Tibial nerve (tissue), 4 donors: ENCODE measurements at regions not wholly inside any gene's neighbourhood (a gene's known extent, or its start where the extent isn't known, plus 50 kb on each side); places are given as distances from the start of the nearest gene placed in this dataset.

Experiments used
- DNase-seq, 2 donors: peaks; one replicate each; pipeline ENCODE4 v3.0.0-alpha.2; 2019; ENCODE audit warnings: low spot score in 2 of 2
- H3K27ac ChIP-seq, 4 donors: fragments of 200-600 bp; sonication (generic) in 3 of 4; one replicate each; pipeline ENCODE4 v1.5.1; 2017 to 2019; ENCODE audit warnings: mild to moderate bottlenecking in 1 of 4
- H3K27me3 ChIP-seq, 2 donors: fragments of 200-600 bp; sonication (generic) in 1 of 2; one replicate each; pipeline versions ENCODE4 v1.5.1 to v1.6.0; 2017 to 2019
- H3K36me3 ChIP-seq, 3 donors: fragments of 200-600 bp; sonication (generic); one replicate each; pipeline ENCODE4 v1.5.1; 2018 to 2019
- H3K4me1 ChIP-seq, 4 donors: fragments of 200-600 bp; sonication (generic) in 3 of 4; one replicate each; pipeline ENCODE4 v1.5.1; 2017 to 2019
- H3K4me3 ChIP-seq, 4 donors: fragments of 200-600 bp; sonication (generic) in 3 of 4; one replicate each; pipeline ENCODE4 v1.5.1; 2017 to 2019; ENCODE audit warnings: mild to moderate bottlenecking in 1 of 4, moderate library complexity in 1 of 4
- H3K9me3 ChIP-seq, 4 donors: fragments of 200-600 bp; sonication (generic) in 3 of 4; one replicate each; pipeline ENCODE4 v1.5.1; 2017 to 2019
- CTCF ChIP-seq, 5 experiments: fragments of 200-600 bp in 3 of 5; fragments of 450-650 bp in 2 of 5; sonication (generic) in 3 of 5; IDR thresholded peaks; one replicate each; pipeline ENCODE4 v1.5.1; 2016 to 2019; ENCODE audit warnings: antibody characterized with exemption in 5 of 5, mild to moderate bottlenecking in 3 of 5, moderate library complexity in 2 of 5
- EP300 ChIP-seq, 2 donors: sonication (generic); formaldehyde crosslinking; IDR thresholded peaks; one replicate each; pipeline ENCODE4 v1.6.1; 2017; ENCODE audit warnings: antibody characterized with exemption in 2 of 2, mild to moderate bottlenecking in 1 of 2
- POLR2A ChIP-seq, 2 donors: fragments of 450-650 bp; IDR thresholded peaks; one replicate each; pipeline ENCODE4 v1.6.1; 2017; ENCODE audit warnings: antibody characterized with exemption in 2 of 2, mild to moderate bottlenecking in 2 of 2, moderate library complexity in 2 of 2
- WGBS, 2 donors: methylation state at CpG; one replicate each; pipeline ENCODE4 v1.1.5; 2018; 5-methylcytosine and 5-hydroxymethylcytosine counted together

GRCh38 chr4:89604951-89605350 lies 232.0 kb downstream of the SNCA start:
- TF ChIP-seq EP300 (IDR thresholded peaks at IDR 0.05) (no peak), CTCF (IDR thresholded peaks at IDR 0.05) (no peak), POLR2A (IDR thresholded peaks at IDR 0.05) (no peak)
- no peak overlapping the region for H3K4me3 ChIP-seq
- no peaks in the 10 kb centered on the region for H3K36me3 ChIP-seq
- H3K4me1 ChIP-seq, result no peaks in the 10 kb centered on the region
- no peaks in the 10 kb centered on the region for H3K9me3 ChIP-seq
- H3K27ac ChIP-seq, result no peak overlapping the region
- WGBS, 2 donors, result 96 to 97% methylated on average over 6 of the region's 6 CpGs
- no peaks in the 10 kb centered on the region for H3K27me3 ChIP-seq
- DNase-seq, result no peak

DNA sequence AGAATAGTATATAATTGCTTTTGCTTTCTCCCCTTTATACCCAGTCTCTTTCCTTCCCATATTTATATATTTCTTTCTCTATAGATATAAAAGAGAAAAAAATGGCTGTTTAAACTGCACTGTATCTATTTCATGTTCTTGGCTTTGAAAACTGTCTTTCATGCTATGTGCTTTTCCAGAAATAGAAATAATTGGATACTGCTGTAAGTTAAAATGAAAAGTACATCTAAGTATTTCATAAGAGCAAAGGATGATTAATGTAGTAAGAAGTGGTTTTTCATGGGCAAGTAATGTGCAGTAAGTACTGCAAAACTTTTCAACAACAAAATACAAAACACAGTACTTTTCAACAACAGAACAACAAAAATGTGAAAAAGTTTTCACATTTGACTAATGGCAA lies 237.9 kb downstream of the SNCA start:
- no peak for DNase-seq
- no peaks in the 10 kb centered on the region for H3K4me1 ChIP-seq

DNA sequence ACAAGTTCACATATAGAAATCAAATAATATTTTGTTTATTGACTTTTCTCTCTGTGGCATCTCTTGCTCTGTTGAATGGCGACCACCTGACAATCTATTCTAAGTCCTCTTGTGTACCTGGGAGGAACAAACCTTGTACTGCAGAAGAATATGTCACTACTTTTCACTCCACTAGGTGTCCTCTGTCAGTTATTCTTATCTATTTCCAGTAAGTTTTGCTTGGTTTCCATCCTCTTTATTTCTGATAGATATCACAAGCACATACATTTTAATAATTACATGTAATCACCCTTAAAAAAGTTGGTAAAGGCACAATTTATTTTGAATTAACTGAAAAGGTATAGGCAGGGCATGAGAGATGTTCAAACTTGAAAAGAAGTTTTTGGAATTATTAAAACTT lies 238.4 kb downstream of the SNCA start:
- H3K27me3 ChIP-seq, result no peaks in the 10 kb centered on the region
- TF ChIP-seq CTCF (IDR thresholded peaks at IDR 0.05) (peak in 1 of 5 experiments; percentile 5), POLR2A (IDR thresholded peaks at IDR 0.05) (no peak), EP300 (IDR thresholded peaks at IDR 0.05) (no peak)
- H3K4me1 ChIP-seq, result no peaks in the 10 kb centered on the region
- no peak for DNase-seq
- no peaks in the 10 kb centered on the region for H3K9me3 ChIP-seq
- H3K36me3 ChIP-seq, result no peaks in the 10 kb centered on the region
- H3K27ac ChIP-seq, result no peak overlapping the region
- H3K4me3 ChIP-seq, result no peak overlapping the region
- WGBS, 2 donors, result 73 to 81% methylated on average over 1 of the region's 1 CpG

More for the DNA sequence above, 237.9 kb downstream of the SNCA start:
- no peaks in the 10 kb centered on the region for H3K27me3 ChIP-seq
- no peaks in the 10 kb centered on the region for H3K36me3 ChIP-seq
- no peaks in the 10 kb centered on the region for H3K9me3 ChIP-seq
- H3K4me3 ChIP-seq, result no peak overlapping the region
- TF ChIP-seq CTCF (IDR thresholded peaks at IDR 0.05) (no peak), EP300 (IDR thresholded peaks at IDR 0.05) (no peak), POLR2A (IDR thresholded peaks at IDR 0.05) (no peak)
- H3K27ac ChIP-seq, result no peak overlapping the region

GRCh38 chr4:89595125-89595789 lies 241.7 kb downstream of the SNCA start:
- H3K9me3 ChIP-seq, result no peaks in the 10 kb centered on the region
- no peak overlapping the region for H3K4me3 ChIP-seq
- H3K36me3 ChIP-seq, result no peaks in the 10 kb centered on the region
- no peak for TF ChIP-seq CTCF (IDR thresholded peaks at IDR 0.05)
- no peak for TF ChIP-seq POLR2A (IDR thresholded peaks at IDR 0.05)
- TF ChIP-seq EP300 (IDR thresholded peaks at IDR 0.05), result no peak
- DNase-seq, result no peak
- WGBS, 2 donors, result 63 to 65% methylated on average over 6 of the region's 6 CpGs
- H3K4me1 ChIP-seq, result no peaks in the 10 kb centered on the region
- H3K27ac ChIP-seq, result no peak overlapping the region
- no peaks in the 10 kb centered on the region for H3K27me3 ChIP-seq

DNA sequence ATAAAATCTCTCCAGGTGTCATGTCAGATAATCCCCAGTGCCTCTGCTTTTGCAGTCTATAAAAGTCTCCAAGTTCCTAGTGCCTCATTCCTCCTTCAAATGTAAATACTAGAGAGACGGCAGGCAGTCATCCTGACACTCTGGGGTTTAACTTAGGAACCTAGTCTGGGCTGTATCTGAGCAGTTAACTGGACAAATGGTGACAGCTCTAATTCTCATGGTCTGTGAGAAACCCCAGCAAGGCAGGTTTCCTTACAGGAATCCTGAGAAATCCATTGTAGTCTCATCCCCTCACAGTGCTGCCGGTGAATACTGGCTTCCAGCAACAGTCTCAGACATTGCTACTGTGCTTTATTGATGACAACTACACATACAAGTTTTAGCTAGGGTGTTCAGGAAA lies 246.8 kb downstream of the SNCA start:
- H3K4me3 ChIP-seq, result no peak overlapping the region
- no peaks in the 10 kb centered on the region for H3K27me3 ChIP-seq
- no peak overlapping the region for H3K27ac ChIP-seq
- no peaks in the 10 kb centered on the region for H3K4me1 ChIP-seq
- 79 to 86% methylated on average over 2 of the region's 2 CpGs for WGBS, 2 donors
- H3K9me3 ChIP-seq, result no peaks in the 10 kb centered on the region
- no peak for DNase-seq
- TF ChIP-seq CTCF (IDR thresholded peaks at IDR 0.05), result no peak
- no peaks in the 10 kb centered on the region for H3K36me3 ChIP-seq
